ENCODE measurements at regions not wholly inside any gene's neighbourhood (a gene's known extent, or its start where the extent isn't known, plus 50 kb on each side); places are given as distances from the start of the nearest gene placed in this dataset.
A peak's percentile ranks its signal among the peaks of the same experiment; 100 is the strongest.
"Not testable (repeated sequence)": the region's sequence is repeated elsewhere in the genome, so short reads cannot be mapped to it uniquely, and the experiment has no call there.

GRCh38 chr1:157371826-157372225 lies 180.5 kb downstream of the FCRL5 start:
- CTCF ChIA-PET, result interaction anchor here (1.4 to 3.7 kb wide), 7 partner anchors 11 to 209 kb away, joined by 3 to 29 read pairs (median 4); no protein-coding TSS in a partner anchor
- H3K36me3 Mint-ChIP-seq (ENCODE audit: low read depth), result no peaks in the 10 kb centered on the region
- peaks cover 12% of the 10 kb centered on the region for H3K27me3 Mint-ChIP-seq
- no peak for DNase-seq
- no peak overlapping the region for H3K4me3 Mint-ChIP-seq
- no peak overlapping the region for H3K27ac Mint-ChIP-seq
- H3K9me3 Mint-ChIP-seq, result no peaks in the 10 kb centered on the region
- no peak for TF ChIP-seq CTCF (IDR thresholded peaks at IDR 0.05)
- H3K4me1 Mint-ChIP-seq (ENCODE audit: low read depth), result no peaks in the 10 kb centered on the region
- intact Hi-C loops (cut with micrococcal nuclease), result no loop called here
- ATAC-seq, result no peak
- POLR2A ChIA-PET, result no interaction called here

- Mint-ChIP-seq H3K36me3 (ENCODE audit: low read depth) (no peaks in the 10 kb centered on the region), H3K9me3 (no peaks in the 10 kb centered on the region), H3K27ac (no peak overlapping the region), H3K4me3 (no peak overlapping the region), H3K4me1 (ENCODE audit: low read depth) (no peaks in the 10 kb centered on the region), H3K27me3 (peaks cover 10% of the 10 kb centered on the region)
- CTCF ChIA-PET, result interaction anchor here (0.8 to 3.7 kb wide), 15 partner anchors 10 to 209 kb away, joined by 3 to 29 read pairs (median 4); no protein-coding TSS in a partner anchor
- POLR2A ChIA-PET, result no interaction called here
- intact Hi-C loops (cut with micrococcal nuclease), result no loop called here
- no peak for TF ChIP-seq CTCF (IDR thresholded peaks at IDR 0.05)
- DNase-seq, result no peak
- ATAC-seq, result no peak
Measured at GRCh38 chr1:157371221-157371620, 181.1 kb downstream of the FCRL5 start.

- ChIA-PET POLR2A (no interaction called here), CTCF (interaction anchor here (0.6 to 3.7 kb wide), 21 partner anchors 10 to 232 kb away, joined by 3 to 29 read pairs (median 4); no protein-coding TSS in a partner anchor)
- Mint-ChIP-seq H3K27ac (no peak overlapping the region), H3K27me3 (peaks cover 9% of the 10 kb centered on the region), H3K4me1 (ENCODE audit: low read depth) (no peaks in the 10 kb centered on the region), H3K4me3 (no peak overlapping the region), H3K36me3 (ENCODE audit: low read depth) (no peaks in the 10 kb centered on the region), H3K9me3 (no peaks in the 10 kb centered on the region)
- ATAC-seq (no peak), DNase-seq (no peak)
- no peak for TF ChIP-seq CTCF (IDR thresholded peaks at IDR 0.05)
- intact Hi-C loops (cut with micrococcal nuclease), result no loop called here
Measured at GRCh38 chr1:157370698-157371097, 181.6 kb downstream of the FCRL5 start.

GRCh38 chr1:157369808-157370521 lies 182.3 kb downstream of the FCRL5 start:
- Mint-ChIP-seq H3K9me3 (no peaks in the 10 kb centered on the region), H3K4me1 (ENCODE audit: low read depth) (no peaks in the 10 kb centered on the region), H3K4me3 (no peak overlapping the region), H3K36me3 (ENCODE audit: low read depth) (no peaks in the 10 kb centered on the region), H3K27me3 (peaks cover 9% of the 10 kb centered on the region), H3K27ac (no peak overlapping the region)
- ChIA-PET POLR2A (no interaction called here), CTCF (interaction anchor here (0.6 to 3.7 kb wide), 22 partner anchors 9 to 232 kb away, joined by 3 to 29 read pairs (median 4); no protein-coding TSS in a partner anchor)
- peak; percentile 53 for DNase-seq
- intact Hi-C loops (cut with micrococcal nuclease), result no loop called here
- ATAC-seq, result no peak
- TF ChIP-seq CTCF (IDR thresholded peaks at IDR 0.05), result peak; percentile 87

- H3K4me3 Mint-ChIP-seq; H3K4me1 Mint-ChIP-seq (ENCODE audit: low read depth); H3K9me3 Mint-ChIP-seq; DNase-seq; intact Hi-C loops (cut with micrococcal nuclease); H3K27ac Mint-ChIP-seq; POLR2A ChIA-PET; ATAC-seq; H3K27me3 Mint-ChIP-seq; H3K36me3 Mint-ChIP-seq (ENCODE audit: low read depth): not testable (repeated sequence)
- CTCF ChIA-PET, result interaction anchor here (1.2 to 3.7 kb wide), 5 partner anchors 12 to 136 kb away, joined by 4 to 29 read pairs (median 12); no protein-coding TSS in a partner anchor
Measured at GRCh38 chr1:157368941-157369340, 183.4 kb downstream of the FCRL5 start.
